ENCODE measurements at regions not wholly inside any gene's neighbourhood (a gene's known extent, or its start where the extent isn't known, plus 50 kb on each side); places are given as distances from the start of the nearest gene placed in this dataset.

DNA sequence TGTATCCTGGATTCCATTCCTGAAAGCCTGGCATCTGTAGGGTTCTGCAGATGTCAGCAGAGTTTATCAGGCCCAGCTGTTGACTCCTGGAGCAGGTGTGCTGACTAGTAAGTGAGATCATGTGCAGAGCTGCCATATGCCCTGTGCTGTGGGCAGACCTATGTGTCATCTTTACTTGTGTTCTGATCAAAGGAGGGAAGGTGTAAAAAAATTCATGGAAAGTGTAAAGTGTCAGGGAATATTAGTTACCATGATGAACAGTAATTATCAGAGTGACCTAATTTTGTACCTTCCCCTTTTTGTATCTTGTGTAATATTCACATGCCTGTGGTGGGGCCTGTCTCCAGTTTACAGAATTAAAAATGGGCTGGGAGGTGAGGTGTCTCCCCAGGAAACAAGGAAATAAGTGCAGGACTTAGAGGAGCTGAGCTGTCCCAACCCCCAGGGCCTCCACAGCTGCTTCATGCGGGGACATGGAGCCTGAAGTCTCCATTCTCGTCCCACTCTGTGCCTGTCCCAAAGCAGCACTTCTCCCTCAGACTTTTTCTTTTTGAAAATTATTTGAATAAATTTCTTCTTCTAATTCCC lies 148.2 kb upstream of the GGTLC1 start:
- DNase-seq (ENCODE audit: low read depth) = no peak

DNA sequence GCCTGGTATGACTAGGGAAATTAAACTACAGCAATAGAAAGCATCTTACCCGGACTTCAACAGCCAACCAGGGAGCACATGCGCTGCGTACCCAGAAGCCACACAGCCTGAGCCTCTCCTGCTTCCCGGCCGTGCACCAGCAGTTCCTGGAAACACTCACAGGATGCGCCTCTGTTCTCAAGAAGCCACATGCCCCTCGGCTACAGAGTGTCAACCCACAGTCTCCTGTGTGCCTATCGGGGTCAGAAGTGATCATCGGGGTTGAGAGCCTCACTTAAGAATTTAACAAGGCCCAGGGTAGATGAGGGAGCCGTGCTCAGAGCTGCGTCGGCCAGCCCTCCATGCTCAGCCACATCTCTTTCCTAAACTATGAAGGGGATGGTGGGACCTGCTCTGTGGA lies 147.2 kb upstream of the GGTLC1 start:
- no peak for DNase-seq (ENCODE audit: low read depth)

GRCh38 chr20:24134930-24135329 lies 146.4 kb upstream of the GGTLC1 start:
- no peak for DNase-seq (ENCODE audit: low read depth)

GRCh38 chr20:24134284-24134683 lies 145.7 kb upstream of the GGTLC1 start:
- DNase-seq (ENCODE audit: low read depth) = no peak

DNA sequence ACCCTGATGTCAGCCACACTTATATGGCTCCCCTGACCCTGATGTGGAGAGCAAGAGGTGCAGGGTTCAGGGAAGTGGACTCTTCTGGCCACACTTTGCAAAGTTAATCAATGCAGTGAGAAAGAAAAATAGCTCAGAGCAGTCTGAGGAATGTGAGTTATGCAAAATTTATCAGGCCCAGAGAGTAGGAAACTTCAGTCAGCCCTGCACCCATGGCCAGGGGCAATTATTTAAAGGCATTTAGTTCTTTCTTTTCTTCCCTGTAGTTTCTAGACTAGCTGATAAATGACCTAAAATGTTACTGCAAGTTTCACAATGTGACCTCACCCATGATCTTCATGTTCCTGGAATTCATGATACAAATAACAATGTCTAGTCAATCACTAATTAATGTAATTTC lies 143.7 kb upstream of the GGTLC1 start:
- DNase-seq (ENCODE audit: low read depth) = no peak

DNA sequence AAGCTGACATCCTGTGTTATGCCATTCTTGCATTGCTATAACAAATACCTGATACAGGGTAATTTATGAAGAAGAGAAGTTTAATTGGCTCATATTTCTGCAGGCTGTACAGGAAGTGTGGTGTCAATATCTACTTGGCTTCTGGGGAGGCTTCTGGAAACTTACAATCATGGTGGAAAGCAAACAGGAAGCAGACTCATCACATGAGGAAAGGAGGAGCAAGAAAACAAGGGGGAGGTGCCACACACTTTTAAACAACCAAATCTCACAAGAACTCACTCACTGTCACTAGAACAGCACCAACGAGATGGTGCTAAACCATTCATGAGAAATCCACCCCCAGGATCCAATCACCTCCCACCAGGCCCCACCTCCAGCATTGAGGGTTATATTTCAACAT lies 143.1 kb upstream of the GGTLC1 start:
- no peak for DNase-seq (ENCODE audit: low read depth)

- no peak for DNase-seq (ENCODE audit: low read depth)
Measured at GRCh38 chr20:24131281-24131680, 142.7 kb upstream of the GGTLC1 start.

GRCh38 chr20:24129641-24130040 lies 141.1 kb upstream of the GGTLC1 start:
- DNase-seq (ENCODE audit: low read depth) = no peak

DNA sequence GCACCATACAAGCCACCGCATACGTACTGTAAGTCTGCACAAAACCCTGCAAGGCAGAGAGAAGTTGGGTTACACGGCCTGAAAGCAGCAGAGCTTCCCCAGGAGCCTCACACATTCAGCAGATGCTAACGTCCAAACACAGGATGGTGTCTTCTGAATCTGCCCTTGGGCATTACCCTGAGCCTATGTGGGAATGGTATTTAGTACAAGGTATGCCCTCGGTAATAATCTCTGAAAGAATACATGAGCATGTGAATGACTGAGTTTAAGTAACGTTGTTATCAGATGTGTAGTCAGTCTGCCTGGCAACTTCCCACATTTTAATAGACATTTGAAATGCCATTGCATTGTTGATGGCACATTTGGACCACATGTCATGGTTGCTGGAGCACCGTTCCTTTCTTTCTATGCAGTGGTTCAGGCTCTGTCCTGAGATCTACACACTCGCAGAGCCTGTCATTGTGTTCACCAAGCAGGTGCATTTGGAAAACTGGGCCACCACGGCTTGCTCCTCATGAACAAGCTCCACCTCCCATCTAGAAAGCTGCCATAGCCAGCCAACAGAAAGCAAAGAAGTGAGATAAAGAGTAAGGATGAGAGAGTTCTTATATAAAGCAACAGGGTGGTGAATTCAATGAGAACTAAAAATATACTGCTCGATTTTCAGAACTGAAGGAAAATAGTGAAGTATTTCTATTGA lies 136.5 kb upstream of the GGTLC1 start:
- DNase-seq (ENCODE audit: low read depth) = no peak

GRCh38 chr20:24124003-24124402 lies 135.4 kb upstream of the GGTLC1 start:
- no peak for DNase-seq (ENCODE audit: low read depth)

DNA sequence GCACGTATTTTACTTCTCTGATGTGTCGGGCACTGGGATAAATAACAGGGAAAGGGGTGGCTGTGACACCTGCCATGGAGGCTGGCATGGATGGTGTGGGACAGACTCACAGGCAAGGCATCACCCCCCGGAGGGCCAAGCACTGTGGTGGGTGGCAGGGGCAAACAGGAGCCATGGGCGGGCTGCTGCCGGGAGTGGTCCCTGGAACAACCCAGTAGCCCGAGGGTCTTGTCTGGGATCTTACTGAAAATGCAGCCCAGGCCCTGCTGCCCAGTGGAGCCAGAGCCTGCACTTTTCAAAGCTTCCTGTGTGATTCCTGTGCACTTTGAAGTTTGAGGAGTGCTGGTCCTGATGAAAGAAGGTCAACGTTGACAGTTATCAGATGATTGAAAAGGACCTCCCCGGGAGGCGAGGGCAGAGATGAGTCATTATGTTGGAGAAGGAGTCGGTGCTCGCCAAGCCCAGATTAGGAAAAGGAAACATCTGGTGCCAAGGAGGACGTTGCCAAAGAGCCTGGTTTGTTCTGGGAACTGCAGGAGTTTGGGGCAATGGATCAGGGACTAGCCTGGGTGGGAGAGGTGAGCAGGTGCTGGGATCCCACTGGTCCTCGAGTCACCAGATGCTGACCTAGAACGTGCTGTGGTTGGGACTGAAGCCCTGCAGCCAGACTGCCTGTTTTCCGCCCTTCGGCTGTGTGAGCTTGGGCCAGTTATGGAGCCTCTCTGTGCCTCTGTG lies 130.0 kb upstream of the GGTLC1 start:
- no peak for DNase-seq (ENCODE audit: low read depth)

- no peak for DNase-seq (ENCODE audit: low read depth)
Measured at GRCh38 chr20:24118034-24118433, 129.5 kb upstream of the GGTLC1 start.

DNA sequence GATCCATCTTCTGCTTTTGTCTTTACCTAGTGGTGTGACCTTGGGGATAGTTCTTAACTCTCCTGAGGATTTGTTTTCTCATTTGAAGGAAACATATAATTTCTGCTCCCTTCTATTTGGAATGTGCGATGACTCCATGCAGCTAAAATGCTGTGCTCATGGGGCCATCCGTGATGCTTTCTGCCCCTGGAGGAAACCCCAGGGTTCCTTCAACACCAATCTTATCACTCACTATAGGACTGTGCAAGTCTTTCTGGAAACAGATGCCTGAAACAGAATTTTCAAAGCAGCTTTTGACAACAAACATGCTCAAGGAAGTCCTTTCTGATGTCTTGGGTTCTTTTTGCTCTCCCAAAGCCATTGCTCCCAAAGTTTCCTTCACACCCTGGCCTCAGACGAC lies 128.8 kb upstream of the GGTLC1 start:
- no peak for DNase-seq (ENCODE audit: low read depth)

GRCh38 chr20:24116611-24117010 lies 128.0 kb upstream of the GGTLC1 start:
- no peak for DNase-seq (ENCODE audit: low read depth)

- DNase-seq (ENCODE audit: low read depth) = no peak
Measured at GRCh38 chr20:24112360-24112759, 123.8 kb upstream of the GGTLC1 start.

DNA sequence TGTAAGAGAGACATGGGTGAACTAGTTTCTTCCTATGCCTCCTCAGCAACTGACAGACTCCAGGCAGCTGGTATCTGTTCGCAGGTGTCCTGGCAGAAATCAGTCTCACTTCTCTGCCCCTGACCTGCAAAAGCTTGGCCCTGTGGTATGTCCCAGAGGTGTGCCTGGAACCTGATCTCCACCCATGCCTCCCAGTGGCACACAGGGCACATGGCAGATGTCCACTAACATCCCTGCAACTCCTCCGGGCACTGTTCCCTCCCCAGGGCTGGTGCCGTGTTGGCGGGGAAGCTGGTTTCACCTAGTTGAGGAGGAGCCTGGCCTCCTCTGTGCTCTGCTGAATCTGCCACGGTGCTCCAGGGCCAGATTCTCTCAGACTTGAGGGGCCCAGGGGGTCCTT lies 123.3 kb upstream of the GGTLC1 start:
- DNase-seq (ENCODE audit: low read depth) = no peak

- no peak for DNase-seq (ENCODE audit: low read depth)
Measured at GRCh38 chr20:24109537-24109936, 121.0 kb upstream of the GGTLC1 start.

GRCh38 chr20:24109008-24109407 lies 120.4 kb upstream of the GGTLC1 start:
- DNase-seq (ENCODE audit: low read depth) = peak; percentile 8

DNA sequence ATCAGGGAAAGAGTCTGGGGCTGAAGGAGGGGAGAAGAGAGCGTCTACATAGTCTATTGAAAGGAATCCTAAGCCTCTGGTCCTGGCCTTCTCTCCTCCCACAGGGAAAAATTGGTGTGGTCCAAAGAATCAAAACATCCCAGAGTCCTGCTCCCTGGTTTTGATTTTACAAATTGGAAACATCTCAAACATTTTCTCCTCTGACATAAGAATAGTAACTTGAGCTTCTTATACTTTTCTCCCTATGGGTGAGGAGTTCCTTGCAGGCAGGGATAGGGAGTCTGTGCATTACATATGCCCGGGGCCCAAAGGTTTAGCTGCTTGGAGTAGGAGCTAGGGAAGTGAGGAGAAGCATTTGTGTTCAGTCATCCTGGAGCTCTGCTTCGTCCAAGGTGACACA lies 120.0 kb upstream of the GGTLC1 start:
- DNase-seq (ENCODE audit: low read depth) = no peak

DNA sequence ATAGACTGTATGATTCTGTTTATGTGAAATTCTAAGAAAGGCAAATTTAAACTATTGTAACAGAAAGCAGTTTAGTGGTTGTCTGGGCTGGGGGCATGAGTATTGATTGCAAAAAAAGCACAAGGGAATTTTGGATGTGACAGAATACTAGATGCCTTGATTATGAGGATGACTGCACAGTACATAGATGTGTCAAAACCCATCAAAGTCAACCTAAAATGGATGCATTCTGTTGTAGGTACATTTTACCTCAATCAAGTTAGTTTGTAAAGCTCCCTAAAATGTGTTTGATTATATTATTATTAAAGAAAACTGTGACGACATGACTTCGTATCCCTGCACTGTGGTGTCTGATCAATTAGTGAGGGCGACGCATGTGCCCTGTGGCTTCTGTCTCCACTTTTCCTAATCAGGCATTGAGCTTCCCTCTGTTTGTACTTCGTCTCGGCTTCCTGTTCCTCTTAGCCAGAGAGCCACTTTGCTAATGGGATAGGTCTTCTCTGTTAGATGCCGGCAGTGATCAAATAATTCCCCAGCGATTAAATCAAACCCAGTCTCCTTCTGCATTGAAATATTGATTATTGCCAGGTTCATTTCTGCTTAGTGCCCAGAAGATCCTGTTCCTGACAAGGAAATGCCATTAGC lies 118.3 kb upstream of the GGTLC1 start:
- no peak for DNase-seq (ENCODE audit: low read depth)

DNA sequence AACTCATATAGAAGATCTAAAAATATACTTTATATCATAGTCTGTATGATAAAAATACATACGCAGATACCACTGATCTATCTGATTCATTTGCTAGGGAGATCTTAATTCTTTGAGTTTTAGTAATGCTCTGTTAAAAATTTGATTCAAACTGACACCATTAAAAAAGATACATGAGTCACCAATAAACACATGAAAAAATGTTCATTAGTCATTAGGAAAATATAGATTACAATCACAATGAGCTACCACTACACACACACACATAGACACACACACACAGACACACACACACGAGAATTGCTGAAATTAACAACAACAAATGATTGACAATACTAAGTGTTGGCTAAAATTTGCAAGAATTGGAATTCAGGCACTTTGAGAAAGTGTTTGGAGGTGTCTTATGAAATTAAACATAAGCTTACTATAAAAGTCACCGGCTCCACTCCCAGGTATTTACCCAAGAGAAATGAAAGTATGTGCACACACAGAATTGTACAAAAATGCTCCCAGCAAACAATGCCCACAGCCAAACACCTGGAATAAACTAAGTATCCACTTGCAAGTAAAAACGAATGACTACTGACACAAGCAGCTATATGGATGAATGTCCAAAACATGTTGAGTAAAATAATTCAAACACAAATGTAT lies 117.7 kb upstream of the GGTLC1 start:
- no peak for DNase-seq (ENCODE audit: low read depth)

DNA sequence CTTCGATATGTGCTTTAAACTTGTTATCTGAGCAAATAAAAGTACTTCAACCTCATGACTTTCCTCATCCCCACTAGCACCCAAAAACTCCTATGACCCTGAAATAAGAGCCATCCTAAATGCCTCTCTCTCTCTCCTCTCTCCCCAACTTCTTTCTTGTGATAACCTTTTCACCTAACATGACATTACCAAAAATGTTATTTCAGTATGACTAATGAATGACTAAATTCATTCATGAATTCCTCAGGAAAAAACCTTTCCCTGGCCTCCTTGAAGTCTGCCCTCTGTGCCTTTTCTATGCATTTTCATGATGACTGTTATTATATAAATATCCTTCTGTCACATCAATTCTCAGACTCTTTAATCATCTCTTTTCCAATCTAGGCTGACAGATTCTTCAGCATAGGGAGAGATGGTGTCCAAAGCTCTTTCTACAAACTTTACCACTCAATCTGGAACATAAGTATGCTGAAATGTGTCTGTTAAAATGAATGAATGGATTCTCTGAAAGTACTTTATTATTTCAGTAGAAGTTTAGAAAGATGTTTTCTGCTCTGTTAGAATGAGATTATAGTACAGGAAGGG lies 114.3 kb upstream of the GGTLC1 start:
- no peak for DNase-seq (ENCODE audit: low read depth)
